Keratinocyte (primary cell): ENCODE measurements at regions not wholly inside any gene's neighbourhood (a gene's known extent, or its start where the extent isn't known, plus 50 kb on each side); places are given as distances from the start of the nearest gene placed in this dataset.

Experiments used
- DNase-seq: peaks from one replicate; pipeline ENCODE4 v3.0.0-alpha.2; 2011; ENCODE audit warnings: low read depth, missing footprints, low spot score
- FAIRE-seq: peaks from 2 replicates; lab custom pipeline; 2011; peaks lifted over from hg19 to GRCh38; lab: Jason Lieb, UNC
- H2AFZ ChIP-seq: 2 replicates; pipeline ENCODE4 v1.6.0; 2012; ENCODE audit warnings: low read length, control low read depth, inconsistent platforms; ENCODE audit not compliant: control insufficient read depth
- H3K27ac ChIP-seq: 2 replicates; pipeline ENCODE4 v1.5.1; 2011; ENCODE audit warnings: low read length; ENCODE audit not compliant: control insufficient read depth, insufficient read depth
- H3K27me3 ChIP-seq: 3 replicates; pipeline ENCODE4 v1.6.0; 2011; ENCODE audit warnings: low read length; ENCODE audit not compliant: control insufficient read depth, insufficient read depth; ENCODE audit errors: extremely low read depth
- H3K36me3 ChIP-seq, 2 experiments: 2 replicates in 1 of 2; 3 replicates in 1 of 2; pipeline ENCODE4 v1.5.1; 2011; ENCODE audit warnings: low read length in 2 of 2, mild to moderate bottlenecking in 1 of 2; ENCODE audit not compliant: control insufficient read depth in 2 of 2, insufficient read depth in 2 of 2; ENCODE audit errors: extremely low read depth in 1 of 2
- H3K4me1 ChIP-seq: 3 replicates; pipeline ENCODE4 v1.5.1; 2011; ENCODE audit warnings: low read length; ENCODE audit not compliant: control insufficient read depth, insufficient read depth; ENCODE audit errors: extremely low read depth
- H3K4me2 ChIP-seq: 3 replicates; pipeline ENCODE4 v1.6.0; 2011; ENCODE audit warnings: low read depth, low read length; ENCODE audit not compliant: control insufficient read depth, insufficient read depth; ENCODE audit errors: extremely low read depth
- H3K4me3 ChIP-seq, 3 experiments: fragments of 200-600 bp in 1 of 3; sonication (generic) in 1 of 3; 2 replicates in 2 of 3; 3 replicates in 1 of 3; pipeline ENCODE4 v1.5.1; 2011 to 2016; ENCODE audit warnings: low read length in 3 of 3, mild to moderate bottlenecking in 3 of 3, control low read depth in 2 of 3, inconsistent platforms in 1 of 3, low read depth in 1 of 3, mixed read lengths in 1 of 3, mixed run types in 1 of 3, moderate library complexity in 1 of 3; ENCODE audit not compliant: control insufficient read depth in 2 of 3, insufficient read depth in 2 of 3; ENCODE audit errors: extremely low read depth in 1 of 3
- H3K79me2 ChIP-seq: 2 replicates; pipeline ENCODE4 v1.6.0; 2012; ENCODE audit warnings: low read length; ENCODE audit not compliant: control insufficient read depth, insufficient read depth
- H3K9ac ChIP-seq: 3 replicates; pipeline ENCODE4 v1.6.0; 2011; ENCODE audit warnings: low read length; ENCODE audit not compliant: control insufficient read depth, insufficient read depth; ENCODE audit errors: extremely low read depth
- H3K9me1 ChIP-seq: 3 replicates; pipeline ENCODE4 v1.6.0; 2011; ENCODE audit warnings: low read length; ENCODE audit not compliant: control insufficient read depth, insufficient read depth; ENCODE audit errors: extremely low read depth
- H3K9me3 ChIP-seq: 2 replicates; pipeline ENCODE4 v1.5.1; 2012; ENCODE audit warnings: low read depth, low read length; ENCODE audit not compliant: control insufficient read depth
- H4K20me1 ChIP-seq: 3 replicates; pipeline ENCODE4 v1.6.0; 2011; ENCODE audit warnings: low read length; ENCODE audit not compliant: control insufficient read depth, insufficient read depth; ENCODE audit errors: extremely low read depth
- EZH2 ChIP-seq: IDR thresholded peaks from one replicate; pipeline ENCODE4 v1.6.1; 2012; ENCODE audit warnings: inconsistent platforms, mild to moderate bottlenecking, low read length, moderate library complexity
- dilution Hi-C: fragments of 300-500 bp; cut with MboI; formaldehyde crosslinking; loops from one replicate; pipeline ENCODE4 v1.7.0; 2020; ENCODE audit warnings: low sequenced_read_pairs; ENCODE audit not compliant: extremely low pct_ligation_motif_present
- TF ChIP-seq, protein P1 (sequence below), 3 experiments: IDR thresholded peaks in 1 of 3; conservative IDR thresholded peaks in 1 of 3; optimal IDR thresholded peaks in 1 of 3; 2 replicates in 2 of 3; 3 replicates in 1 of 3; pipeline versions ENCODE3 to v1.5.1; 2011; ENCODE audit warnings: low read length in 3 of 3, mild to moderate bottlenecking in 3 of 3, moderate library complexity in 2 of 3, control low read depth in 1 of 3, inconsistent platforms in 1 of 3; ENCODE audit not compliant: insufficient read depth in 2 of 3; ENCODE audit errors: extremely low read depth in 1 of 3

- DNase-seq: no peak
- Histone ChIP-seq H3K9me3 (no peaks in the 10 kb centered on the region), H3K4me1 (no peaks in the 10 kb centered on the region), H3K79me2 (no peaks in the 10 kb centered on the region), H3K4me2 (no peak overlapping the region), H3K9me1 (no peaks in the 10 kb centered on the region), H4K20me1 (no peaks in the 10 kb centered on the region), H3K27ac (no peak overlapping the region), H3K9ac (no peak overlapping the region), H3K36me3 (no peaks in the 10 kb centered on the region), H3K27me3 (no peaks in the 10 kb centered on the region), H2AFZ (no peak overlapping the region), H3K4me3 (no peak overlapping the region)
- TF ChIP-seq, protein P1, sequence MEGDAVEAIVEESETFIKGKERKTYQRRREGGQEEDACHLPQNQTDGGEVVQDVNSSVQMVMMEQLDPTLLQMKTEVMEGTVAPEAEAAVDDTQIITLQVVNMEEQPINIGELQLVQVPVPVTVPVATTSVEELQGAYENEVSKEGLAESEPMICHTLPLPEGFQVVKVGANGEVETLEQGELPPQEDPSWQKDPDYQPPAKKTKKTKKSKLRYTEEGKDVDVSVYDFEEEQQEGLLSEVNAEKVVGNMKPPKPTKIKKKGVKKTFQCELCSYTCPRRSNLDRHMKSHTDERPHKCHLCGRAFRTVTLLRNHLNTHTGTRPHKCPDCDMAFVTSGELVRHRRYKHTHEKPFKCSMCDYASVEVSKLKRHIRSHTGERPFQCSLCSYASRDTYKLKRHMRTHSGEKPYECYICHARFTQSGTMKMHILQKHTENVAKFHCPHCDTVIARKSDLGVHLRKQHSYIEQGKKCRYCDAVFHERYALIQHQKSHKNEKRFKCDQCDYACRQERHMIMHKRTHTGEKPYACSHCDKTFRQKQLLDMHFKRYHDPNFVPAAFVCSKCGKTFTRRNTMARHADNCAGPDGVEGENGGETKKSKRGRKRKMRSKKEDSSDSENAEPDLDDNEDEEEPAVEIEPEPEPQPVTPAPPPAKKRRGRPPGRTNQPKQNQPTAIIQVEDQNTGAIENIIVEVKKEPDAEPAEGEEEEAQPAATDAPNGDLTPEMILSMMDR (optimal IDR thresholded peaks at IDR 0.05 in 1 of 3, IDR thresholded peaks at IDR 0.05 in 1 of 3, conservative IDR thresholded peaks at IDR 0.05 in 1 of 3; ENCODE audit: extremely low read depth in 1 of 3, insufficient read depth in 2 of 3, low read length in 3 of 3): peak in 2 of 3 experiments; percentile 21 to 50
- TF ChIP-seq EZH2: no peak
- dilution Hi-C loops: no loop called here
- no peak for FAIRE-seq
Observed at GRCh38 chr4:59994118-59994517, 1206.0 kb upstream of the ADGRL3 start.

DNA sequence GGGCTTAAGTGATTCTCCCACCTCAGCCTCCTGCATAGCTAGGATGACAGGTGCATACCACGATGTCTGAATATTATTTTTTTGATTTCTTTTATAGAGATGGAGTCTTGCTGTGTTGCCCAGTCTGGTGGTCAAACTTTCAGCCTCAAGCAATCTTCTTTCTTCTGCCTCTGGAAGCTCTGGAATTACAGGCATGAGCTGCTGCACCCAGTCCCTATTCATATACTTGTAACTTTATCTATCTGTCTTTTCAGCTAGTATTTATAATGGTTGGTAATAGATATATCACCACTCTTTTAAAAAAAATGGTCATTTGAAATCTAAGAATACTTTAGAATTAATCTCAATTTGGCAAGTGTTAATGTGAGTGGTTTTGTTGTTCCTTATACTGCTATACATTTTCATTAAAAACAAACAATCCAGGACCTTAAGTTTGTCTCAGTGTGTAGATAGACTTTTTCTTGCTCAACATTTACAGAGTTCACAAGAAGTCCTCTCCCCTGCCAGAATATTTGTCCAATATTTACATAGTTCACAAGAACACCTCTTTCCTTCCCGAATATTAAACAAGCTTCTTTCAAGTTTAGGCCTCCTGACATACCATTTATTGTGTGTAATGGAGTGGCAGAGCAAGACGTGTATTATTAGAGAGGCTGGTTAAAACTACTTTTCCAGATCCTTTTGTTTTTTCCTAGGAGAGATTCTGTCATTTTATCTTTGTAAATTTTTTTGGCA, 1197.4 kb upstream of the ADGRL3 start:
- no peak overlapping the region for H3K27ac ChIP-seq
- H3K9me1 ChIP-seq: no peaks in the 10 kb centered on the region
- TF ChIP-seq, protein P1 (optimal IDR thresholded peaks at IDR 0.05 in 1 of 3, IDR thresholded peaks at IDR 0.05 in 1 of 3, conservative IDR thresholded peaks at IDR 0.05 in 1 of 3; ENCODE audit: extremely low read depth in 1 of 3, insufficient read depth in 2 of 3, low read length in 3 of 3): no peak
- TF ChIP-seq EZH2: no peak
- no peaks in the 10 kb centered on the region for H3K9me3 ChIP-seq
- dilution Hi-C loops: no loop called here
- no peak overlapping the region for H3K4me2 ChIP-seq
- no peaks in the 10 kb centered on the region for H3K27me3 ChIP-seq
- no peaks in the 10 kb centered on the region for H3K36me3 ChIP-seq
- H4K20me1 ChIP-seq: no peaks in the 10 kb centered on the region
- H3K9ac ChIP-seq: no peak overlapping the region
- no peak overlapping the region for H3K4me3 ChIP-seq
- DNase-seq (no peak), FAIRE-seq (no peak)
- no peaks in the 10 kb centered on the region for H3K4me1 ChIP-seq
- H2AFZ ChIP-seq: no peak overlapping the region
- no peaks in the 10 kb centered on the region for H3K79me2 ChIP-seq
